RWPE2 (cell line): ENCODE measurements at regions not wholly inside any gene's neighbourhood (a gene's known extent, or its start where the extent isn't known, plus 50 kb on each side); places are given as distances from the start of the nearest gene placed in this dataset.
"Not testable (repeated sequence)": the region's sequence is repeated elsewhere in the genome, so short reads cannot be mapped to it uniquely, and the experiment has no call there.

Experiments used
- ATAC-seq: fragments of 200-7000 bp; cut with Tn5 transposase; 3 replicates; pipeline ENCODE4 v1.9.1; 2021; ENCODE audit warnings: low read depth
- DNase-seq: peaks from one replicate; pipeline ENCODE4 v3.0.0-alpha.2; 2020; ENCODE audit warnings: low spot score
- H3K27ac ChIP-seq: fragments of 450-650 bp; 2 replicates; pipeline ENCODE4 v1.5.1; 2017; ENCODE audit warnings: mild to moderate bottlenecking; ENCODE audit not compliant: poor library complexity, severe bottlenecking
- H3K27me3 ChIP-seq: fragments of 250-450 bp; sonication (Bioruptor Pico); 2 replicates; pipeline ENCODE4 v1.5.1; 2021; ENCODE audit warnings: mild to moderate bottlenecking, moderate library complexity; ENCODE audit not compliant: insufficient read depth, poor library complexity, severe bottlenecking
- H3K36me3 ChIP-seq: fragments of 250-450 bp; sonication (Bioruptor Pico); 2 replicates; pipeline ENCODE4 v1.5.1; 2020; ENCODE audit warnings: low read depth, mild to moderate bottlenecking, moderate library complexity
- H3K4me1 ChIP-seq: fragments of 250-450 bp; sonication (Bioruptor Pico); 2 replicates; pipeline ENCODE4 v1.5.1; 2021; ENCODE audit warnings: mild to moderate bottlenecking, moderate library complexity; ENCODE audit not compliant: insufficient read depth, poor library complexity, severe bottlenecking
- H3K4me3 ChIP-seq: fragments of 250-450 bp; sonication (Bioruptor Pico); 2 replicates; pipeline ENCODE4 v1.5.1; 2021; ENCODE audit warnings: mild to moderate bottlenecking, moderate library complexity; ENCODE audit not compliant: severe bottlenecking
- H3K9me3 ChIP-seq: fragments of 250-450 bp; sonication (Bioruptor Pico); 2 replicates; pipeline ENCODE4 v1.5.1; 2021; ENCODE audit warnings: mild to moderate bottlenecking, moderate library complexity; ENCODE audit not compliant: severe bottlenecking
- CTCF ChIP-seq: fragments of 450-650 bp; IDR thresholded peaks from one replicate; pipeline ENCODE4 v1.5.1; 2017; ENCODE audit warnings: mild to moderate bottlenecking, moderate library complexity; ENCODE audit not compliant: poor library complexity, severe bottlenecking

GRCh38 chr6:94584211-94584610 lies 993.1 kb upstream of the MANEA start:
- Histone ChIP-seq H3K4me1 (no peaks in the 10 kb centered on the region), H3K9me3 (no peaks in the 10 kb centered on the region), H3K27me3 (no peaks in the 10 kb centered on the region), H3K27ac (no peak overlapping the region), H3K36me3 (no peaks in the 10 kb centered on the region), H3K4me3 (no peak overlapping the region)
- no peak for TF ChIP-seq CTCF
- ATAC-seq: no peak
- no peak for DNase-seq

GRCh38 chr6:94570581-94570980 lies 1006.8 kb upstream of the MANEA start:
- no peak for DNase-seq
- Histone ChIP-seq H3K27ac (no peak overlapping the region), H3K27me3 (no peaks in the 10 kb centered on the region), H3K4me1 (no peaks in the 10 kb centered on the region), H3K36me3 (no peaks in the 10 kb centered on the region), H3K9me3 (no peaks in the 10 kb centered on the region), H3K4me3 (no peak overlapping the region)
- ATAC-seq: no peak
- no peak for TF ChIP-seq CTCF

GRCh38 chr6:94562846-94563245 lies 1014.5 kb upstream of the MANEA start:
- no peak for DNase-seq
- TF ChIP-seq CTCF: no peak
- Histone ChIP-seq H3K27me3 (no peaks in the 10 kb centered on the region), H3K4me3 (no peak overlapping the region), H3K4me1 (no peaks in the 10 kb centered on the region), H3K9me3 (no peaks in the 10 kb centered on the region), H3K27ac (no peak overlapping the region), H3K36me3 (no peaks in the 10 kb centered on the region)
- no peak for ATAC-seq

- no peak overlapping the region for H3K4me3 ChIP-seq
- no peaks in the 10 kb centered on the region for H3K36me3 ChIP-seq
- no peak for TF ChIP-seq CTCF
- H3K9me3 ChIP-seq: no peaks in the 10 kb centered on the region
- no peaks in the 10 kb centered on the region for H3K4me1 ChIP-seq
- H3K27ac ChIP-seq: no peak overlapping the region
- no peaks in the 10 kb centered on the region for H3K27me3 ChIP-seq
- DNase-seq (no peak), ATAC-seq (no peak)
Observed at GRCh38 chr6:94559829-94560537, 1017.4 kb upstream of the MANEA start.

- not testable (repeated sequence) for ATAC-seq, H3K4me3 ChIP-seq, DNase-seq, H3K27ac ChIP-seq, H3K36me3 ChIP-seq, H3K9me3 ChIP-seq, H3K27me3 ChIP-seq, H3K4me1 ChIP-seq
Observed at GRCh38 chr6:94557207-94557606, 1020.1 kb upstream of the MANEA start.
